Stimulated activated CD8-positive, alpha-beta memory T cell treated with anti-CD3 and anti-CD28 coated beads, Interleukin-7, amount 100 ng/mL, for 48 hours (primary cell): ENCODE measurements at regions not wholly inside any gene's neighbourhood (a gene's known extent, or its start where the extent isn't known, plus 50 kb on each side); places are given as distances from the start of the nearest gene placed in this dataset.

Experiments
- DNase-seq, 2 donors: peaks; one replicate each; pipeline ENCODE4 v3.0.0-alpha.2; 2020; ENCODE audit warnings: low read depth in 1 of 2; ENCODE audit errors: extremely low read depth in 1 of 2

DNA sequence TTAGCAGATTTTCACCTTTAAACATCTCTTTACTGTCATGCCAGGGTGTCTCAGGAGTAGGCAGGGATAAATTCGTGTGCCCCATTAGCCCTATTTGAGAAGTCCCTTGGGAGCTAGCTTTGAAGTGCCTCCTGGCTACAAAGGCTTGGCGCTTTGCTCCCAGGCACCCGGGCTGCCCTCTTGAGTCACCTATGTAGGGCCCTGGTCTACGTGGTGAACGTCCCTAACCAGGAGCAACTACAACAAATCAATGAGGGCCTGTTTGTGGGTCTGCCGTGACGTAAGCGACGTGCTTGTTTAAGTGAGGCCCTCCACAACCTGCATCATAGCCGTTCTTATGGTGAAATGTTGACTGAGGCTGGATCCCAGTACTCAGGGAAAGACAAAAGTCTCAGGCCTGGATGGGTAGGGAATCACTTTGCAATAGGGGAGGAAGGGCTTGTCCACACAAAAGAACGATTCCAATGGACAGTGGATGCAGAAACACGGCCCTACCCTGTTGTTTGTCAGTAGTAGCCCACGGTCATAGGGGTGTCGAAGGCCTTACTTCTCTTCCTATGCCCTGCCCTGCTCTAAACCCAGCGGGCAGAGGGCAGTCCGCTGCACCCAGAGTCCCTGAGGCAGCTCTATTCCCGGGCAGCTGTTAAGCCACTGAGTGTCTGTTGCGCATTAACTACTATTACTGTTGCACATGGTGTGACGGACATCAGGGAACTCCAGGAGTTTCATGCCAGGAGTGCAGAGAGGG lies 93.9 kb downstream of the INHBB start:
- DNase-seq = no peak

DNA sequence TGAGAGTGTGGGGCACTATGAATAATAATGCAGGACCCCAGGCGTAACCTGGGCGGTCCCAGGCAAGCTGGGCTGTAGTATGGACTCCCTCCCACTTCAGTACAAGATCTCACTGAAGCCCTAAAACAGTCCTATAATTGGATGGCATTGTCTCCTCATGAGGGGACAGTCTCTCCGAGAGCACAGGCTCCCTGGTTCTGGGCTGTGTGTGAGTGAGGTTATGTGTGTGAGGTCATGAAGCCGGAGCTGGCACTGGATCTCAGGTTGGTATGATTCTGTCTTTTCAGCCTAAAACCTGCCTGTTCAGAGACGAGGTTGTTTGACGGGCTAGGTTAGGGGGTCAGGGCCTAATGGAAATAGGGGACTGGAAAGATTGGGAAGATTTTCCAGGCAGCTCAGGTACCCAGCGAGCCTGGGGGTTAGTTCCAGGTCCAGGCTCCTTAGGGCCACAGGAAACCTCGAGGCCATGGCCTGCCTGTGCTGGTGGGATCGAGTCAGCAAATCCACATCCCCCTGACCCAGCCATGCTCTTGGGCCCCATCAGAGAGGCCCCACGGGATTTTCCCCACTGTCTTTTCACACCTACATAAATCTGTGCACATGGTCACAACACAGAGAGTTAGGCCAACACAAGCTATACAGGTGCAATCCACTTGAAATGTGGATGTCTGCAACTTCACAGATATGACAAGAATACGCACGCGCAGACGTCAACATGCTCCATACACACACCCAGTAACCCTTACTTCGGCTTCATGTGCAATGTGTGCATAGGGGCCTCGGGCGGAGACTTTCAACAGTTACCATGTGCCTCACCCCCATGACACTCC lies 94.8 kb downstream of the INHBB start:
- no peak for DNase-seq

DNA sequence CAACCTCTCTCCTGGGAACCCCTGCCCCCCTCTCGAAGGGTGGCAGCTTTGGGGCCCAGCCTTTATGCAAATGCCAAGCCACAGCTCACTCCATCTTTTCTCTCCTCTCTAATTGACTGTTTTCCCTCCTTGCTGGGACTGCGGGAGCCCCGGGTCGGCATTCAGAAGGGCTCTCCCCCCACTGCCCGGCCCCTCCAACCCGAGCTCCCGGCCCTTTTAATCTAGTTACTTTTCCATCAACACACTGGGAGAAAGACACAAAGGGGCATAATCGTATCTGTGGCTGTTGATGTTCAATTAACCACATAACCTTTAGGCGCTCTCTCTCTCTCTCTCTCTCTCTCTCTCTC lies 95.4 kb downstream of the INHBB start:
- no peak for DNase-seq

DNA sequence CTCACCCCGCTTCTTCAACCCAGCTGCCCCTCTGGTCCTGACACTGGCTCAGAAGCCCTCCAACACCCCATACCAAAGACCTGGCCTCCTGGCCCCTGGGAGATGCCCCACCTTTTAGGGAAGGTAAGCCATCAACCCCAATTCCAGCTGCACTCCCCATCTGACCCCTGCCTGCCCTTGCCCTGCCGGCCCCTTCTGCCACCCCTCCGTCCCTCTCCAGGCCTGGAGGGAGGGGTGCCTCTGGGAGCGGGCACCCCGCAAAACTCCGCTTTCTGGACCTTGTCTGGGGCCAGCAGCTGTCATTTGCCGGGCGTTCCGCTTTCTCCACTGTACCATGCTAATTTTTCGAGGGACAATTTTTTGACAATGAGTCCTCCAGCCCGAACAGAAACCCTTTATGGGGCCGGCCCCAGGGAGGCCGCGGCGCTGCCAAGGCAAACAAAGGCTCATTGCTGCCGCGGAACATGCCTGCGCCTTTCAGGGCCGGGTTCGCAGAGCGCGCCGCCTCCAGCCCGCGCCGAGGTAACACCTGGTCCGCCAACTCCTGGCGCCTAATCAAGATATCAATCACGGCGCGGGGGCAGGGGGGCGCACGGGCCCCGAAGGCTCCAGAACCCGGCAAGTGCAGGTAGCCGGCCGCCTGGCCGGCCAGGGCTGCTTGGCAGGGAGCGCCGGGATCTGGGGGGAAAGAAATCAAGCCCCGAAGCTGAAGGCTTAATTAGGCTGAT lies 96.0 kb downstream of the INHBB start:
- DNase-seq = no peak

DNA sequence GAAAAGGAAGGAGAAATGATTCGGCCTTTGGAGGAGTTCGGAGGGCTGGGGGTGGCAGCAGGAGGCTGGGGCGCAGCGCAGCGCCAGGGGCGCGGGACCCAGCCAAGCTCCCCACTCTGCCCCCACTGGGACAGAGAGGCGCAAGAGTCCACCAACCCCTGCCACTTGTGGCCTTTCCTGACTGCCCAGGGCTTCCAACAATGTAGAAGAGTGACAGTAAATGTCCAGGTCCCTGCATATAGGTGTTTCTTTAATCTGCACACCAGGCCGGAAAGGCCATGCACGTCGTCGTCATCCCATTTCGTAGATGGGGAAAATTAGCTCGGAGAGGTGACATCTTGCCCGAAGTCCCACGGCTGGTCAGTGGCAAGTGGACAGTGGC lies 96.6 kb downstream of the INHBB start:
- no peak for DNase-seq

DNA sequence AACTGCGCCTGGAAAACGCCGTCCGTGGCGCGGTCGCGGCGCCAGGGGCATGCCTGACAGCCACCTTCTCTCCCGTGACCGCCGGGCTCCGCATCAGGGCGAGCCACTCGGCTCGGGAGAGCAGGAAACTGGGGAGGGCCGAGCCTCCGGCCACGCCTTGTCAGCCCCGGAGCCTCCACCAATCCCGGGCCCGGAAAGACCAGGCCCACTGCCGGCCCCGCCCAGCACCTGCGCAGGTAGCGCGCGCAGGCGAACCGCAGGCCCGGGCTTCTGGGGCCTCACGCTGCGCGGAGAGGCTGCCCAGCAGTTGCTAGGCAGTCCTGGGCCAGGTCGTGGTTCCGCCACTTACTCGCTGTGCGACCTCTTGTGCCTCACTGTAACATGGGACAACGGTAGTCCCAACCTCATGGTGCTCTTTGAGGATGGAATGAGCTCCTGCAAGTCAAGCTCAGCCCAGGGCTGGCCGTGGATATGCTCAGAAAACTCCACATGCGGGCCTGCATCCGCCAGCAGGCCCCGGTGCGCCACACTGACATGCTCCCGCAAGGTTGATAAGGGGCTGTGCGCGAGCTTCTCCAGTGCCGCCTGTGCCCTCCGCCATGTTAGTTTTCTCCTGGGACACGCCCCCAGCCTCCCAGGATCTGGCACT lies 97.1 kb downstream of the INHBB start:
- peak in 1 of 2 donors; percentile 13 for DNase-seq

DNA sequence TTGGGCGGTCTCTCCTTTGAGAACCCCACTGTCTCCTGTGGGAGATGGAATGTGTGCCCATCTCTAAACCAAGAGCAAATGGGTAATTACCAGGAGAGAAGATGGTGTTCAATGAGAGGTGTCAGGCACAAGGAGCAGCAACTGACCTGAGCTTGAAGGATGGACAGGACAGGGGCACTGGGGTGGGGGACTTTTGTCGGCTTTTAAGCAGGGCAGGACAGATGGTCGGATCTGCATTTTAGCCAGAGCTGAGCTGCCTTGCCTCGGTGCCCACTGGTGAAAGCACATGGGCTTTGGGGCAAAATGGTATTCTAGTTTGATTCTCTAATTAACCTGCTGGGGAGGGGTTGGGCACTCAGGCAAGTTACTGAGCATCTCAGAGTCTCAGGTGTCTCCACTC lies 98.0 kb downstream of the INHBB start:
- DNase-seq = no peak

DNA sequence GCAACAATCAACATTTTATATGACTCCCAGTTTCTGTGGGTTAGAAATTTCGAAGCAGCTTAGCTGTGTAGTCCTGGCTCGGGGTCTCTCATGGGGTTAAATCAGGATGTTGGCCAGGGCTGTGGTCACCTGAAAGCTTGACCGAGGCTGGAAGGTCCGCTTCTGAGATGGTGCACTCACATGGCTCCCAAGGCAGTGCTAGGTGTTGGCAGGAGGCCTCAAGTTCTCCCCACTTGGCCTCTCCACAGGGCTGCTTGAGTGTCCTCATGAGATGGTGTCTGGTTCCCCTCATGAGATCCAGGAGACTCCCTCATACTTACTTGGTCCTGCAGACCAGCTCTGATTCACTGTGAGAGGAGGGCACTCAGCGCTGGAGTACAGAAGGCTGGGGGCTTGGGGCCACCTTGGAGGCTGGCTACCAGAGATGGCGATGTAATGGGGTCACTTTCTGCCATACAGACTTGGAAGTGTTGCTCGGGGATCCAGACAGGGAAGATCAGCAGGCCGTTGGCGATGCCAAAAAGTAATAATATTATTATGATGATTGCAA lies 98.8 kb downstream of the INHBB start:
- no peak for DNase-seq

DNA sequence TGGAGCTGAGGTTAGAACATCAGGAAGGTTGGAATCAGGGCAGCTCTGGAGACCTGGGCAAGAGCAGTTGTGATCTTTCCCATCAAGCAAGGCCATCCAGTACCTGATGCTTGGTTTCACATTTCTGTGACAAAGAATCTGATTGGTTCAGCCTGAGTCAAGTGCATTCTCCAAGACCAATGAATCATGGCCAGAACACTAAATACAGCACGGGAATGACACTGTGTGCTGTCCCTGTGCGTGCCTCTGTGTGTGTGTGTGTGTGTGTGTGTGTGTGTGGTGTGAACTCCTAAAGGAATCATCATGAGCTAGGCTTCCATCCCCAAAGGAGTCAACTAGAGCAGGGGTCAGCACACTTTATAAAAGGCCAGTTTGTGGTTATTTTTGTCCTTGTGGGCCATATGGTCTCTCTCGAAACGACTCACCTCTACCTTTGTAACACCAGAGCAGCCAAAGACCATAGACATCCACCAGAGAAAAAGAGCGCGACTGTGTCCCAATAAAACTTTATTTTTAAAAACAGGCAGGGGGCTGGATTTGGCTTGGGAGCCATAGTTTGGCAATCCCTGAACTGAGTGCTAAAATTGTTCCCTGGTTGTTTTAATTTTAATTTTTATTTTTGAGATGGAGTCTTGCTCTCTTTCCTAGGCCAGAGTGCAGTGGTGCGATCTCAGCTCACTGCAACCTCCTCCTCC lies 99.7 kb downstream of the INHBB start:
- DNase-seq = no peak

DNA sequence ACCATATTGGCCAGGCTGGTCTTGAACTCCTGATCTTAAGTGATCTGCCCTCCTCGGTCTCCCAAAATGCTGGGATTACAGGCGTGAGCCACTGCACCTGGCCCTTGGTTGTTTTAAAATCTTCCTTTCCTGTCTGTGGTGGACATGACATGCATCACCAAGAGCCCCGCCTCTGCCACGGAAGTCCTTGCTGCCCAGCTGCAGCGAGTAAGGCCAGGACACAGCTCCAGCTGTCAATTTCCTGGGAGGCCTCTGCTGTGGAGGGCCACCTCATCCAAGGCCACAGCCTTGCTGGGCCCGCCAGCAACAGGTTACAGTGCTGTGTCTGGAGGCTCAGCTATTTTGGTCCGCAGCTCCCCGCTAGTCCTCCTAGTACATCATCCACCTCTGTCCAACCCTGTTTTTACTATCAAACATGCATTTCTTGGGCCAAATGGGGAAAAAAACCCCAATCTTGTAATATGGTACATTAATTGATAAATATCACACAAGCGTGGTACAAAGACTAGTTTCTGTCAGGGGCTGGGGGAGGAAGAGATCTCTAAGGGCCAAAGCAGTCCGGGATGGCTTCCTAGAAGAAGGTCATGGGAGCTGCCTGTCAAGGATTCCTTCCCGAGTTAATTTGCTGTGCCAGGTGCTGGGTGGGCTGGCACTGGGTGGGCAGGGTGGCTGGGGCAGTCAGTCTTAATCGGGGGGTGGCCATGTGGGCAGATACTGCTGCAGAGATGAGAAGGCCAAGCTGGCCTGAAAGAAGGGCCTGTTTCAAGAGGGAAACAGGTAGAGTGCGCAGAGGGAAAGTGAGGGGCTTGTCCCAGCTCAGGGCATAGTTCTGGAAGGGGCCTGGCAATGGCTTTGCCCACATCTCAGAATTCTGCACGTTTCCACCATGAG lies 100.5 kb downstream of the INHBB start:
- DNase-seq = no peak

DNA sequence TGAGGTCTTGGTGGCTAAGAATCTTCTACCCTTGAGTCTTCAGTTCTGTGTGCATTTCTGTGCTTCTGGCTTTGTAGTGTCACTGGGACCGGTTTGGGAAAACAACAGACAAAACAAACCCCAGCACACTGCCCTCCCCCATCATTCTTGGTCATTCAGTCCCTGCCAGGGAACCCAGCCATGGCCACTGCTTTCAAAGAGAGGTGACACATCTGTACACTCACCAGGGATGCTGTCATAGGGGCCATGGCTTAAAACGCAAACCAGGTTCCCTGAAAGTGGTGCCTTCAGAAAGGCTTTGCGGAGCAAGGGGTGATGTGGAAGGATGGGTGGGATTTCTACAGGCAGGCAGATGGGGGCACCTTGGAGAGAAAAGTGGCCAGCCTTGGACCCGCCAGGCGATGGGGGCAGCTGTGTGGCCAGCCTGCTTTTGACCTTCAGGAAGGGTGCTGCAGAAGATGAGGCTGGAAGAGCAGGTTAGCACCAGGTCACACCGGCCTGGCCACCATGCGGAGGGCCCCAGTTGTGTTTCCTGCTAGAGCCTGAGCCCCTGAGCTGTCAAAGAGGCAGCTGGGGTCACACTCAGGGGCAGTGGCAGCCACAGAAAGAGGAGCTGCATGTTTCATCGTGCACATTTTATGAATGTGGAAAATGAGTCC lies 101.3 kb downstream of the INHBB start:
- no peak for DNase-seq

DNA sequence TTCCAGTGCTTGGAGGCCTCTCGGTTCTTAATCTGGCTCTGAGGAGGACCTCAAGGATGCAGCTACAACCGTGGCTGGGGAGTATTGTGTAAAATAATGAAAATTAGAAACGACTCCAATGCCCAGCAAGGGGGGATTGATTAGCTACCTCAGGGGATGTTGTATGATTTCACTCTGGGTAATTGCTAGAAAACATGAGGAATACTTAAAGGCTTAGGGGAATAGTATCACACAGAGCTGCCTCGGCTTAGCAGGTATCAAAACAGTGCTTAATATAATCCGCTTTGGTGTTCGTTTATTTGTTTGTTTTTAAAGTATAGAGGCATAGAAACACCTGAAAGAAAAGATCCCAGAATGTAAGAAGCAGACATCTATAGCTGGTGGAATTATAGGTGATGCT lies 102.5 kb downstream of the INHBB start:
- no peak for DNase-seq

DNA sequence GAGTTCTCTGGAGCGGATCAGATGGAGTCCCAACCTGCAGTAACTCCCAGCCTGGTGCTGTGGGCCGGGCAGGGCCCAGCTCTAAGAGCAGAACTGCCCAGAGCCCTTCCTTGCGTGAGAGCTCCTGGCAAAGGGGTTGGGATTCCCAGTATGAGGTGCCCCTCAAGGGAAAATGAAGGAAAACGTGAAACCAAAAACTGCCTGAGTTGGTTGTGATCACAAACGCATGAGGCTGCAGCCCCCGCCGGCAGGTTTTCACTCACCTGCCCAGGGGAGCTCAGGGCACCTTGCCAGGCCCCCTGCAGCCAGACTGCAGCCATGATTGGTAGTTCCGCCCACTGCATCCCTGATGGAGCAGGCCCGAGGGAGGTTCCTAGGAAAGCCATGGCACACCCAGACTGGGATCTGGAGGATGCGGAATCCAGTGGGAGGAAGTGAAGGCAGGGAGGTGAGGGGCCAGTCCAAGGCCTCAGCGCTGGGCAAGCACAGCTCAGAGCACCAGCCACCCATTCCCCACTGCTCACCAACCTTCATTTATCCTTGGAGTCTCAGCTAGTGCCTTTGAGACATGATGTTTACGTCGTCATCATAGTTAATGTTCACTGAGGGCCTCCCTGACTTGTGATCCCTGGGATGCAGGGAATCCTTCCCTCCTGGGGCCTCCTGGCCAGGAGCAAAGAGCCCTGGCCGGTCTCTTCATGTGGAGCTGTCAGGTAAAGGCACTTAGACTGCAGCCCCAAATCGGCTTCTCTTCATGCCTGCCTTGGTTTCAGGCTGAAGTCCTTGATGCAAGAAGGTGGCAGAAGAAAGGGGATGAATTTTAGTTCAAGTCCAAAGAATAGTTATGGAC lies 103.2 kb downstream of the INHBB start:
- DNase-seq = no peak

DNA sequence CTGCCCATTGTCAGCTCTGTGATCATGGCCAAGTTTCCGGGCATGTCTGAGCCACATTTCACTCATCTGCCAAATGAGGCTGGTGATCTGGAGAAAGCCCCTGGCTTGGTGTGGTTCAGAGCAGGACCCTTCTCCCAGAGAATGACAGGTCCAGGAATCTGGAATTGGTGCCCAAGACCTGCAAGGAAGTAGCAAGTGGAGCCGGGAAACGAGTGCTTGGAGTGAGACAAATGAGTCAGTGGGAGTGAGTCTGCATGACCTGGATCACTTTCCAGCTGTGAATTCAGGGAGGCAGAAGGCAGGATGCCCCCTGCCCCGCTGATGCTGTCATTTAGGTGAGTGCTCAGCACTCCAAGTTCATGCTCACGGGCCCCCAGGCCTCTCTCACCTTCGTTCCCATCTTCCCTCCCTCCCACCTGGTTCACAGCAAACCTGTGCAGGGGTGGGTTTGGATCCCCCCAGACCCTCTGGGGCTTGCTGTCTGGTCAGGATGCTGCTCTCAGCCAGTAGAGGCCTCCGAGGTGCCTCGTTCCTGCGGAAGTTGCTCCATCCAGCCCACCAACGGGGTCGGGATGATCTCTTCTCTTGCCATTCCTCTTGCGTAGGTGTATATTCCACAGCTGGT lies 104.4 kb downstream of the INHBB start:
- DNase-seq = no peak

DNA sequence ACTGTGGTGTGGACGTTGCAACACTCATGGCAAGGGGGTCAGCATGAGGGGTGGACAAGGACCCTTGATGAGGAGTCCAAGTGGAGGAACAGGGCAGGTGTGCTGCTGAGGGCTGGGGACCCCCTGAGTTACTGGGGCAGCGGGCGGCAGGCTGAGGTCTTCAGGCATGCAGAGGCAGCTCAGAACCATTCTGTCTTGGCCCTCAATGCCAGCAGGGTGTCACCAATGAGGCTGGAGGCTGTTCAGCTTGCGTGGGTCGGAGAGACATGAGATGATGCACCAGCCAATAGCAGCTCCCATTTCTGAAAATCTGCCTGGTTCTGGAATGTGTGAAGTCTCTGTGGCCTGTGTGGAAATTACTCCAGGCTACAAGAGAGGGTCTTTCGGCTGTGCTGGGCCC lies 105.4 kb downstream of the INHBB start:
- no peak for DNase-seq

DNA sequence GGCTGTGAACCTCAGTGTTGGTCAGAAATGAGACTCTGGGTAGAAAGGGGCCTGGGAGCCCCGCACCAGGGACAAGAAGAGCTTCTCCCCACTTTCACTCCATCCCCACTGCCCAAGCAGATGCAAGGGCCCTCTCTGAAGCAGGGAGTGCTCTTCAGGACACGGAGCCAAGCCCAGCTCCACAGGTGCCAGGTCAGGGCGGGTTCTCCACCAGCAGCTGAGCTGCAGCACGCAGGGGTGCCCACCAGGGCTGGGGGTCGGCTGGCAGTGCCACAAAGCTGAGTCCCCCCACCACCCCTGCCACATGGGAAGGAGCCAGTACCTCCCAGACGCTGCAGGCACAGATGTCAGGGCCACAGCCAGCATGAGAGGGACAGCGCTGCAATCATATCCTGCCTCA lies 106.2 kb downstream of the INHBB start:
- DNase-seq = no peak

DNA sequence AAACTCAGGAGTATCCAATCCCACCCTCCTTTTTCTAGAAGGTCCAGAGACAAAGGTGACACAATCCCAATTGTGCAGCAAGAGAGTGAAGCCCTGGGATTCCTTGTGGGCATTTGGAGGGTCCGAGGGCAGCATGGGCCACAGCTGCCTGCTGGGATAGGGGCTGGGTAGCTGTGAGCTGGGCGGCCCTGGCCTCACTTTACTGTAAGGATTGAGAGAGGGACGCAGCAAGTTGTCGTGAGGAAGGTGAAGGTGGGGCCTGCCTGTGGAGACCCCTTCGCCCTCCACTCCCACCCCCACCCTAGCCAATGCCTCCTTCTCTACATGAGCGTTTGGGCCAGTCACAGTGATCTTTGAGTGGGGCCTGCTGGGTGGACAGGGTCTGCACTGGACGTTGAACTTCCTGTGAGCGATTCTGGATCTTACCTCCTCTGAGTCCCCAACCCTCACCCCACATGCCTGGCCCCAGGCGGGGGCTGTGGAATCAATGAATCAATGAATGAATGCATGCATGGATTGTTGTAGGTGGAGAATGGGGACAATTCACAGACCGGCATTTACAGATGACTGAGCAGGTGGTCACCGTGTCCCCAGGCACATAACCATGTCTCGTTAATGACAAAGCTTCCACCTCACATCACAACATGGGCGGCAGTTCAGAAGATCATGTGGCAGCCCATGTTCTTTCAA lies 107.2 kb downstream of the INHBB start:
- DNase-seq = no peak
